K562 (cell line): ENCODE measurements at regions not wholly inside any gene's neighbourhood (a gene's known extent, or its start where the extent isn't known, plus 50 kb on each side); places are given as distances from the start of the nearest gene placed in this dataset.
A peak's percentile ranks its signal among the peaks of the same experiment; 100 is the strongest.

Experiments used
- CCAR2 ChIP-seq: fragments of 200-400 bp; formaldehyde crosslinking; IDR thresholded peaks from 2 replicates; pipeline ENCODE4 v1.6.1; 2017; ENCODE audit warnings: mild to moderate bottlenecking, low read depth, low read length
- CEBPB ChIP-seq: fragments of 450-650 bp; IDR thresholded peaks from 2 replicates; pipeline ENCODE4 v1.6.1; 2016; ENCODE audit warnings: missing genetic modification characterization, missing compliant biosample characterization
- CSDE1 ChIP-seq, 2 experiments: fragments of 450-650 bp; IDR thresholded peaks; 2 replicates each; pipeline ENCODE4 v1.6.1; 2016; ENCODE audit warnings: mild to moderate bottlenecking in 1 of 2
- FOSL1 ChIP-seq: fragments of 200-800 bp; sonication (Bioruptor generic); conservative IDR thresholded peaks from 2 replicates; pipeline ENCODE4 v1.6.1; 2016; ENCODE audit warnings: missing genetic modification characterization, missing compliant biosample characterization
- FOXA1 ChIP-seq: fragments of 450-650 bp; IDR thresholded peaks from 2 replicates; pipeline ENCODE4 v1.6.1; 2016; ENCODE audit warnings: mild to moderate bottlenecking, borderline replicate concordance
- FOXJ2 ChIP-seq: fragments of 200-800 bp; sonication (Bioruptor generic); IDR thresholded peaks from 2 replicates; pipeline ENCODE4 v1.6.1; 2016; ENCODE audit warnings: missing genetic modification characterization, missing compliant biosample characterization
- FOXJ3 ChIP-seq: sonication (generic); formaldehyde crosslinking; IDR thresholded peaks from 2 replicates; pipeline ENCODE4 v1.4.0; 2020; ENCODE audit warnings: mild to moderate bottlenecking, missing genetic modification reagents
- HMBOX1 ChIP-seq: sonication (generic); IDR thresholded peaks from 2 replicates; pipeline ENCODE4 v1.6.1; 2016
- KAT2B ChIP-seq: IDR thresholded peaks from one replicate; pipeline ENCODE4 v1.6.1; 2012; ENCODE audit warnings: low read depth, mild to moderate bottlenecking, control low read depth, inconsistent platforms, low read length, moderate library complexity
- NR4A1 ChIP-seq, 2 experiments: fragments of 250-450 bp in 1 of 2; fragments of 450-650 bp in 1 of 2; sonication (Bioruptor Pico) in 1 of 2; IDR thresholded peaks; 2 replicates each; pipeline versions ENCODE4 v1.4.0 to v1.6.1; 2016 to 2020; ENCODE audit warnings: mild to moderate bottlenecking in 2 of 2, missing compliant biosample characterization in 1 of 2, missing genetic modification characterization in 1 of 2, moderate library complexity in 1 of 2
- PATZ1 ChIP-seq: fragments of 250-450 bp; sonication (Bioruptor Pico); IDR thresholded peaks from 2 replicates; pipeline ENCODE4 v1.5.0; 2020; ENCODE audit warnings: mild to moderate bottlenecking, borderline replicate concordance
- PURB ChIP-seq: sonication (generic); formaldehyde crosslinking; IDR thresholded peaks from 2 replicates; pipeline ENCODE4 v1.9.0; 2021; ENCODE audit warnings: low read depth, mild to moderate bottlenecking, missing genetic modification reagents
- RAD21 ChIP-seq, 2 experiments: fragments of 250-450 bp in 1 of 2; fragments of 450-650 bp in 1 of 2; sonication (Bioruptor Pico) in 1 of 2; formaldehyde crosslinking in 1 of 2; IDR thresholded peaks in 1 of 2; conservative IDR thresholded peaks in 1 of 2; 2 replicates each; pipeline versions ENCODE4 v1.4.0 to v1.8.0; 2020 to 2022; ENCODE audit warnings: mild to moderate bottlenecking in 2 of 2, moderate library complexity in 1 of 2
- RBM39 ChIP-seq: fragments of 200-400 bp; formaldehyde crosslinking; optimal IDR thresholded peaks from 2 replicates; pipeline ENCODE3; 2018; ENCODE audit warnings: low read depth, low read length
- SAFB2 ChIP-seq: fragments of 200-400 bp; formaldehyde crosslinking; IDR thresholded peaks from 2 replicates; pipeline ENCODE4 v1.6.1; 2018; ENCODE audit warnings: borderline replicate concordance, low read length, low read depth, moderate library complexity; ENCODE audit not compliant: severe bottlenecking
- SMAD3 ChIP-seq: fragments of 450-650 bp; formaldehyde crosslinking; conservative IDR thresholded peaks from 2 replicates; pipeline ENCODE4 v1.4.0; 2020; ENCODE audit warnings: mild to moderate bottlenecking
- SNIP1 ChIP-seq: fragments of 450-650 bp; IDR thresholded peaks from 2 replicates; pipeline ENCODE4 v1.7.1; 2017; ENCODE audit warnings: low read depth, mild to moderate bottlenecking
- SNRNP70 ChIP-seq: fragments of 200-400 bp; formaldehyde crosslinking; optimal IDR thresholded peaks from 2 replicates; pipeline ENCODE3; 2017; ENCODE audit warnings: low read depth, low read length
- TAL1 ChIP-seq: fragments of 450-650 bp; IDR thresholded peaks from 2 replicates; pipeline ENCODE4 v1.6.1; 2016; ENCODE audit warnings: mild to moderate bottlenecking
- TEAD2 ChIP-seq: fragments of 450-650 bp; IDR thresholded peaks from 2 replicates; pipeline ENCODE4 v1.6.1; 2016; ENCODE audit warnings: missing genetic modification characterization, control low read depth, missing compliant biosample characterization
- ZFP36 ChIP-seq: fragments of 150-350 bp; IDR thresholded peaks from 2 replicates; pipeline ENCODE4 v1.6.1; 2018; ENCODE audit warnings: low read length, low read depth; ENCODE audit not compliant: partially characterized antibody
- ZNF143 ChIP-seq: sonication (generic); formaldehyde crosslinking; IDR thresholded peaks from 2 replicates; pipeline ENCODE4 v1.9.0; 2022; ENCODE audit warnings: mild to moderate bottlenecking, missing genetic modification reagents
- ZNF324 ChIP-seq: fragments of 250-450 bp; sonication (Bioruptor Pico); IDR thresholded peaks from 2 replicates; pipeline ENCODE4 v1.4.0; 2020; ENCODE audit warnings: mild to moderate bottlenecking
- ZNF586 ChIP-seq: fragments of 450-650 bp; formaldehyde crosslinking; conservative IDR thresholded peaks from 2 replicates; pipeline ENCODE4 v1.4.0; 2020; ENCODE audit warnings: mild to moderate bottlenecking, moderate library complexity
- ZNF639 ChIP-seq, 2 experiments: fragments of 200-800 bp in 1 of 2; sonication (Bioruptor generic) in 1 of 2; sonication (generic) in 1 of 2; formaldehyde crosslinking in 1 of 2; IDR thresholded peaks in 1 of 2; conservative IDR thresholded peaks in 1 of 2; 2 replicates each; pipeline versions ENCODE4 v1.5.0 to v1.6.1; 2016 to 2020; ENCODE audit warnings: missing compliant biosample characterization in 1 of 2, missing genetic modification characterization in 1 of 2, missing genetic modification reagents in 1 of 2
- ZNF668 ChIP-seq: fragments of 250-450 bp; sonication (Bioruptor Pico); IDR thresholded peaks from 2 replicates; pipeline ENCODE4 v1.8.0; 2022; ENCODE audit warnings: mild to moderate bottlenecking, inconsistent platforms
- ZNF778 ChIP-seq: fragments of 450-650 bp; formaldehyde crosslinking; IDR thresholded peaks from 2 replicates; pipeline ENCODE4 v1.4.0; 2020; ENCODE audit warnings: mild to moderate bottlenecking, moderate library complexity
- ZSCAN29 ChIP-seq: fragments of 450-650 bp; IDR thresholded peaks from 2 replicates; pipeline ENCODE4 v1.6.1; 2017

- TF ChIP-seq NR4A1 (CRISPR knock-in tag; IDR thresholded peaks at IDR 0.05) (no peak), NR4A1 (tag; IDR thresholded peaks at IDR 0.05) (0 out of 2 replicates have a peak, but pooled peaks have one; percentile 28), SMAD3 (no peak), PURB (CRISPR knock-in tag) (no peak), ZNF586 (no peak), ZSCAN29 (no peak), ZNF778 (CRISPR knock-in tag) (no peak), SNRNP70 (no peak), RAD21 (CRISPR knock-in tag; conservative IDR thresholded peaks at IDR 0.05 in 1 of 2, IDR thresholded peaks at IDR 0.05 in 1 of 2) (no peak), SAFB2 (no peak), FOXJ3 (CRISPR knock-in tag) (no peak), ZNF143 (CRISPR knock-in tag) (no peak), ZFP36 (no peak), CEBPB (tag) (no peak), ZNF639 (CRISPR knock-in tag; conservative IDR thresholded peaks at IDR 0.05 in 1 of 2, IDR thresholded peaks at IDR 0.05 in 1 of 2) (no peak), ZNF324 (CRISPR knock-in tag) (no peak), TEAD2 (no peak), CCAR2 (no peak), KAT2B (no peak), SNIP1 (no peak), CSDE1 (IDR thresholded peaks at IDR 0.05) (no peak), HMBOX1 (peak; percentile 98), RBM39 (no peak), PATZ1 (CRISPR knock-in tag) (no peak), FOSL1 (tag) (no peak), FOXJ2 (no peak), TAL1 (no peak), ZNF668 (CRISPR knock-in tag) (no peak), FOXA1 (no peak)
Observed at GRCh38 chr18:22110461-22110924, 58.9 kb upstream of the GATA6 start (continued).
